HCT116 (cell line): ENCODE measurements at regions not wholly inside any gene's neighbourhood (a gene's known extent, or its start where the extent isn't known, plus 50 kb on each side); places are given as distances from the start of the nearest gene placed in this dataset.

Experiments used
- ATAC-seq: fragments of 200-7000 bp; cut with Tn5 transposase; 2 replicates; pipeline ENCODE4 v1.9.1; 2020; ENCODE audit warnings: mild to moderate bottlenecking, moderate library complexity
- BruUV-seq: library from RNA; stranded (reverse); fragments of 400-500 nt; replicated peaks from 2 replicates; lab custom pipeline; 2021; lab: Mats Ljungman, UMichigan
- CTCF ChIA-PET: fragments of 300-600 bp; sonication (Branson Sonifier 250); formaldehyde crosslinking; loops from one replicate; lab custom pipeline; 2021; ENCODE audit warnings: antibody characterized with exemption; lab: Charles Lee
- POLR2A ChIA-PET: fragments of 300-600, 350-600 bp; sonication (Branson Sonifier 250); formaldehyde crosslinking; loops from one replicate; lab custom pipeline; 2021; ENCODE audit warnings: antibody characterized with exemption; lab: Charles Lee
- RAD21 ChIA-PET, 2 experiments: fragments of 300-600 bp; sonication (Branson Sonifier 250); formaldehyde crosslinking; loops; one replicate each; lab custom pipeline; 2023; ENCODE audit warnings: low total read pairs in 2 of 2; ENCODE audit not compliant: uncharacterized antibody in 2 of 2, unreplicated experiment in 2 of 2, low non-redundant PET in 1 of 2; lab: Charles Lee
- DNase-seq: peaks from one replicate; pipeline ENCODE4 v3.0.0-alpha.2; 2010; ENCODE audit warnings: low read depth, low spot score
- H2AFZ ChIP-seq: fragments of 200-600 bp; shearing (Covaris generic), sonication (generic); 2 replicates; pipeline ENCODE4 v1.6.1; 2017; ENCODE audit warnings: low read depth, mixed run types, mixed read lengths, antibody characterized with exemption, low read length; ENCODE audit not compliant: poor library complexity, severe bottlenecking
- H3K27ac ChIP-seq: 2 replicates; pipeline ENCODE4 v1.5.1; 2012; ENCODE audit warnings: low read depth, low read length
- H3K27me3 ChIP-seq: fragments of 200-600 bp; sonication (generic); 2 replicates; pipeline ENCODE4 v1.6.1; 2016; ENCODE audit warnings: mixed run types, low read length, mixed read lengths; ENCODE audit not compliant: insufficient read depth
- H3K36me3 ChIP-seq, 2 experiments: fragments of 200-500 bp in 1 of 2; fragments of 200-600 bp in 1 of 2; sonication (Bioruptor generic) in 1 of 2; sonication (generic) in 1 of 2; 2 replicates each; pipeline versions ENCODE4 v1.5.1 to v1.6.1; 2014 to 2016; ENCODE audit warnings: low read length in 2 of 2, inconsistent platforms in 1 of 2, mixed read lengths in 1 of 2, mixed run types in 1 of 2; ENCODE audit not compliant: insufficient read depth in 2 of 2, control insufficient read depth in 1 of 2
- H3K4me1 ChIP-seq, 2 experiments: fragments of 200-600 bp in 1 of 2; sonication (generic) in 1 of 2; 2 replicates each; pipeline versions ENCODE4 v1.5.1 to v1.6.1; 2012 to 2017; ENCODE audit warnings: low read length in 2 of 2, inconsistent platforms in 1 of 2, mild to moderate bottlenecking in 1 of 2, mixed read lengths in 1 of 2, mixed run types in 1 of 2, moderate library complexity in 1 of 2; ENCODE audit not compliant: insufficient read depth in 2 of 2, control insufficient read depth in 1 of 2
- H3K4me2 ChIP-seq: fragments of 200-600 bp; sonication (generic); 2 replicates; pipeline ENCODE4 v1.6.1; 2017; ENCODE audit warnings: mixed run types, low read length, mixed read lengths
- H3K4me3 ChIP-seq, 2 experiments: fragments of 200-600 bp in 1 of 2; sonication (generic) in 1 of 2; replicated peaks in 1 of 2; 2 replicates each; pipeline ENCODE4 v1.5.1; 2011 to 2016; ENCODE audit warnings: low read length in 2 of 2, control low read depth in 1 of 2, low read depth in 1 of 2, mild to moderate bottlenecking in 1 of 2, mixed read lengths in 1 of 2, mixed run types in 1 of 2
- H3K79me2 ChIP-seq: fragments of 200-600 bp; sonication (generic); 2 replicates; pipeline ENCODE4 v1.6.1; 2017; ENCODE audit warnings: mild to moderate bottlenecking, mixed run types, low read length, moderate library complexity, mixed read lengths; ENCODE audit not compliant: insufficient read depth
- H3K9ac ChIP-seq: fragments of 200-600 bp; sonication (generic); 2 replicates; pipeline ENCODE4 v1.6.1; 2016; ENCODE audit warnings: low read length, mixed read lengths
- H3K9me2 ChIP-seq: fragments of 200-600 bp; sonication (generic), shearing (Covaris generic); 2 replicates; pipeline ENCODE4 v1.6.1; 2017; ENCODE audit warnings: mixed run types, mild to moderate bottlenecking, moderate library complexity; ENCODE audit not compliant: insufficient read depth
- H3K9me3 ChIP-seq, 2 experiments: fragments of 200-500 bp in 1 of 2; fragments of 200-600 bp in 1 of 2; sonication (Bioruptor generic) in 1 of 2; sonication (generic) in 1 of 2; 2 replicates each; pipeline ENCODE4 v1.6.1; 2014 to 2017; ENCODE audit warnings: low read length in 2 of 2, mixed read lengths in 2 of 2, inconsistent platforms in 1 of 2, low read depth in 1 of 2, mild to moderate bottlenecking in 1 of 2, mixed run types in 1 of 2, moderate library complexity in 1 of 2; ENCODE audit not compliant: control insufficient read depth in 1 of 2, insufficient read depth in 1 of 2
- H4K20me1 ChIP-seq: fragments of 200-600 bp; sonication (generic), shearing (Covaris generic); 2 replicates; pipeline ENCODE4 v1.6.1; 2017; ENCODE audit warnings: mixed run types, mild to moderate bottlenecking, moderate library complexity; ENCODE audit not compliant: insufficient read depth
- CBX3 ChIP-seq: IDR thresholded peaks from 2 replicates; pipeline ENCODE4 v1.6.1; 2012; ENCODE audit warnings: low read depth
- CEBPB ChIP-seq: IDR thresholded peaks from 2 replicates; pipeline ENCODE4 v1.6.1; 2012; ENCODE audit warnings: low read depth
- EGR1 ChIP-seq: IDR thresholded peaks from 2 replicates; pipeline ENCODE4 v1.6.1; 2012; ENCODE audit warnings: low read depth
- ELF1 ChIP-seq: IDR thresholded peaks from 2 replicates; pipeline ENCODE4 v1.6.1; 2012; ENCODE audit warnings: low read depth, borderline replicate concordance
- EZH2phosphoT487 ChIP-seq: fragments of 200-600 bp; IDR thresholded peaks from 2 replicates; pipeline ENCODE4 v1.6.1; 2018; ENCODE audit warnings: antibody characterized with exemption, borderline replicate concordance
- POLR2A ChIP-seq: IDR thresholded peaks from 2 replicates; pipeline ENCODE4 v1.7.0; 2011; ENCODE audit warnings: borderline replicate concordance; ENCODE audit not compliant: insufficient read depth, insufficient read length; ENCODE audit errors: extremely low read depth
- POLR2AphosphoS5 ChIP-seq: IDR thresholded peaks from 2 replicates; pipeline ENCODE4 v1.6.1; 2011; ENCODE audit warnings: mild to moderate bottlenecking, low read depth, low read length, moderate library complexity
- RAD21 ChIP-seq: IDR thresholded peaks from 2 replicates; pipeline ENCODE4 v1.6.1; 2012; ENCODE audit warnings: low read depth, mild to moderate bottlenecking
- SIN3A ChIP-seq: IDR thresholded peaks from 2 replicates; pipeline ENCODE4 v1.6.1; 2012; ENCODE audit warnings: low read depth
- SRF ChIP-seq: IDR thresholded peaks from 2 replicates; pipeline ENCODE4 v1.6.1; 2012; ENCODE audit warnings: low read depth
- TCF7L2 ChIP-seq: IDR thresholded peaks from 2 replicates; pipeline ENCODE4 v1.7.0; 2011; ENCODE audit warnings: borderline replicate concordance, inconsistent platforms; ENCODE audit not compliant: insufficient read depth, insufficient read length; ENCODE audit errors: extremely low read depth
- YY1 ChIP-seq: IDR thresholded peaks from 2 replicates; pipeline ENCODE4 v1.6.1; 2011; ENCODE audit warnings: low read length, low read depth, moderate library complexity, mild to moderate bottlenecking; ENCODE audit not compliant: insufficient replicate concordance; ENCODE audit errors: extremely low read depth
- ZBTB33 ChIP-seq: IDR thresholded peaks from 2 replicates; pipeline ENCODE4 v1.6.1; 2011; ENCODE audit warnings: mild to moderate bottlenecking, low read length, moderate library complexity; ENCODE audit not compliant: insufficient replicate concordance; ENCODE audit errors: extremely low read depth
- ZFX ChIP-seq: fragments of 450-650 bp; IDR thresholded peaks from 2 replicates; pipeline ENCODE4 v1.6.1; 2017
- ZNF274 ChIP-seq: fragments of 200-500 bp; sonication (Bioruptor generic); IDR thresholded peaks from 2 replicates; pipeline ENCODE4 v1.6.1; 2014; ENCODE audit warnings: mild to moderate bottlenecking, low read depth, low read length, inconsistent platforms
- intact Hi-C: fragments of 100-400 bp; cut with micrococcal nuclease; formaldehyde crosslinking; loops from 2 replicates; pipeline ENCODE4 v1.10.0; 2022

DNA sequence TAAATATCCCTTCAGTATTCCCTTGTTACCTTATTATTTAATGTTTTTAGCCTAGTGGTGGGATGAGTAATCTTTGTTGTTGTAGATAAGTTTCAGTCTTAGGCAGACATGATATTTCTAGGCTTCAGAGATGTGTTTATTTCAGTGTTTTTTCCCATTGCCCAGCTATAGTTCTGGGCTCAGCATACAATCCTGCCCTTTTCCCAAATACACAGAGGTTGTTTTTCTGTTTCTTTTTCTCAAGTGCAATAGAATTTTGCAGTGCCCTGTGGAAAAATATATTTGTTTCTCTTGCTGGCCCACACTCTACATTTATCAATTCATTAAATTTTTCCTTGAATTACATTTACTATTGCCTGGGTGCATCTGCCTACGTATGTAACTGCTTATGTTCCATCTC lies 321.8 kb downstream of the KCNJ3 start:
- CTCF ChIA-PET: no interaction called here

DNA sequence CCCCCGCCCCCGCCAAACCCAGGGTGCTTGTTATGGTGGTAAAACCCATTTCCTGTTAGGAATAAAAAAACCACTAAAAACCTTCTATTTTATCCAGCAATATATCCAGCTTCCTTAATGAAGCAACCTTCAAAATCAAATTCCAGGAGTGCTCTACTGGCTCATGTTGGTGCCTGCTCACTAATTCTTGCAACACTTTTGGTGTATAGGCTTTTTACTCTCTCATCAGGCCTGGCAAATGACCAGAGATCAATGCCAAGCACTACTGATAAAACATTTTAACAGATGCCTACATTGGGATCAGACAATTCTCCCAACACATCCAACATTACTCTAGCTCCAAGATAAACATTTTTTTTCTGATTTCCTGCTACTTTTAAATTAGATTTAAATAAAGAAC lies 312.4 kb downstream of the KCNJ3 start:
- intact Hi-C loops: no loop called here

More for the DNA sequence above, 321.8 kb downstream of the KCNJ3 start:
- TF ChIP-seq ELF1 (no peak), SIN3A (no peak)
- TF ChIP-seq, all 23 proteins: peak for 0
- Histone ChIP-seq H3K9me3 (no peaks in the 10 kb centered on the region), H3K27ac (no peak overlapping the region), H3K9me2 (no peaks in the 10 kb centered on the region), H3K4me1 (no peaks in the 10 kb centered on the region), H4K20me1 (no peaks in the 10 kb centered on the region), H3K9ac (no peak overlapping the region), H3K79me2 (no peaks in the 10 kb centered on the region), H2AFZ (peak overlapping the region; percentile 54), H3K4me3 (no peak overlapping the region), H3K4me2 (no peak overlapping the region), H3K36me3 (no peaks in the 10 kb centered on the region), H3K27me3 (no peaks in the 10 kb centered on the region)
- POLR2A ChIA-PET: no interaction called here
- ATAC-seq (no peak), DNase-seq (no peak)
- RAD21 ChIA-PET: no interaction called here
- intact Hi-C loops: no loop called here
- BruUV-seq: no TSS peak

GRCh38 chr2:154995361-154995760 lies 296.9 kb downstream of the KCNJ3 start:
- Histone ChIP-seq H3K27ac (no peak overlapping the region), H3K9ac (no peak overlapping the region), H3K4me2 (no peak overlapping the region), H4K20me1 (no peaks in the 10 kb centered on the region), H3K9me3 (no peaks in the 10 kb centered on the region), H2AFZ (no peak overlapping the region), H3K4me3 (no peak overlapping the region), H3K4me1 (no peaks in the 10 kb centered on the region), H3K36me3 (no peaks in the 10 kb centered on the region), H3K27me3 (no peaks in the 10 kb centered on the region), H3K79me2 (no peaks in the 10 kb centered on the region), H3K9me2 (no peaks in the 10 kb centered on the region)
- no TSS peak for BruUV-seq
- ATAC-seq (no peak), DNase-seq (no peak)
- ChIA-PET POLR2A (no interaction called here), CTCF (no interaction called here), RAD21 (no interaction called here)
- intact Hi-C loops: no loop called here
- no peak for TF ChIP-seq YY1
- no peak for TF ChIP-seq ZFX
- TF ChIP-seq RAD21: no peak
- no peak for TF ChIP-seq SRF
- TF ChIP-seq POLR2AphosphoS5: no peak
- no peak for TF ChIP-seq ZNF274
- no peak for TF ChIP-seq EZH2phosphoT487
- TF ChIP-seq CEBPB: no peak
- no peak for TF ChIP-seq ZBTB33
- TF ChIP-seq TCF7L2: no peak
- no peak for TF ChIP-seq EGR1
- no peak for TF ChIP-seq POLR2A

More for the DNA sequence above, 312.4 kb downstream of the KCNJ3 start:
- RAD21 ChIA-PET: no interaction called here
- H2AFZ ChIP-seq: no peak overlapping the region
- no peak overlapping the region for H3K4me2 ChIP-seq
- no peak overlapping the region for H3K4me3 ChIP-seq
- POLR2A ChIA-PET: no interaction called here
- H3K36me3 ChIP-seq: no peaks in the 10 kb centered on the region
- H3K4me1 ChIP-seq: no peaks in the 10 kb centered on the region
- no peak overlapping the region for H3K9ac ChIP-seq
- DNase-seq (no peak), ATAC-seq (no peak)
- H3K27ac ChIP-seq: no peak overlapping the region
- no peaks in the 10 kb centered on the region for H3K9me3 ChIP-seq
- CTCF ChIA-PET: no interaction called here
- no peaks in the 10 kb centered on the region for H3K9me2 ChIP-seq
- no peaks in the 10 kb centered on the region for H4K20me1 ChIP-seq
- no TSS peak for BruUV-seq
- no peaks in the 10 kb centered on the region for H3K79me2 ChIP-seq
- H3K27me3 ChIP-seq: no peaks in the 10 kb centered on the region
- TF ChIP-seq CBX3: no peak
- TF ChIP-seq, all 23 proteins: peak for 0
